HG02610 (cell line): ENCODE measurements at regions not wholly inside any gene's neighbourhood (a gene's known extent, or its start where the extent isn't known, plus 50 kb on each side); places are given as distances from the start of the nearest gene placed in this dataset.
A peak's percentile ranks its signal among the peaks of the same experiment; 100 is the strongest.

Experiments used
- ATAC-seq: cut with Tn5 transposase; IDR thresholded peaks from one replicate; pipeline ENCODE4 v1.9.1; 2021; ENCODE audit warnings: mild to moderate bottlenecking, moderate library complexity; ENCODE audit not compliant: unreplicated experiment

DNA sequence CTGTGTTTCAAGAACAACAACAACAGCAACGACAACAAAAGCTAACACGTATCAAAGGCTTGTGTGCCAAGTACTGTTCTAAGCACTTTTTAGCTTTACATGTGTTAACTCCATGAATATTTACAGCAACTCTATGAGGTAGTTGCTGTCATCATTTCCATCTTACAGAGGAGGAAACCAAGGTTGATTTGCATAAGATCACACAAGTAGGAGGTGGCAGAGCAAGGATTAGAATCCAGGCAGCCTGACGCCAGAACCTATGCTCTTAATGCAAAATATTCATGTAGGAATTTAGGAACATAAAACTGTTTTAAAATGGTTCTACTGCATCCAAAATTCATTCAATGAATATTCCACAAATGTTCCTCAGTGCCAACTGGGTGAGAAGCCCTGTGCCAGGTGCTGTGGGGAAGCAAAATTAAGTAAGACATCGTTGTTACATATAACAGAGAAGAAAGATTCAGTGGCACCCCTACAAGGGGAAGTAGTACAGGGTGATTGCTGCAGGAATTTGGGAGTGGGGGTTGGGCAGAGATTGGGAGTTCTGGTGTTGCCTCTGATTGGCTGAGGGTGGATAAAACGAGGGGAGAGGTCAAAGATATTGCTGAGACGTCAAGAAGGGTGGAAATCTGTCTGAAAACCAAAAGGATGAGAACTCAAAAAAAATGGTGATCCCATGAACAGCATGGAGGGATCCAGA lies 86.1 kb upstream of the ARHGAP20 start:
- no peak for ATAC-seq

DNA sequence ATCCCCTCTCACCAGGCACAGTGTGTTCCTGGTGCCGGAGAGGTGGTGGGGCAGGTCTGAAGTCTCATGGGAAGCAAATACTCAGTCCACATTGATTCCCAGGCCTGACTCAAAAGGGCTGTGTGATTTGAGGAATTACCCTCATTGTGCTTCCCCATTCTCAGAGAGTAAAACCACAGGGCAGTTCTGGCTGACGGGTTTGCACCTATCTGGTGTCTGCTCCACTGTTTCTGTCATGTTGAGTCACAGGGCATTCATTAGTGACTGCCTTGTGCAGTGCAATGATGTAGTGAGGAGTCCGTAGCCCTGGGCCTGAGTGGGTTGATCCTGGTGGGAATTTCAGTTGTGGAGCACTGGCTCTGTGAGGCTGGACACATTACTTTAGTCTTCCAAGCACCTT lies 85.2 kb upstream of the ARHGAP20 start:
- ATAC-seq = peak; percentile 98

GRCh38 chr11:110795112-110795624 lies 82.9 kb upstream of the ARHGAP20 start:
- ATAC-seq = no peak

DNA sequence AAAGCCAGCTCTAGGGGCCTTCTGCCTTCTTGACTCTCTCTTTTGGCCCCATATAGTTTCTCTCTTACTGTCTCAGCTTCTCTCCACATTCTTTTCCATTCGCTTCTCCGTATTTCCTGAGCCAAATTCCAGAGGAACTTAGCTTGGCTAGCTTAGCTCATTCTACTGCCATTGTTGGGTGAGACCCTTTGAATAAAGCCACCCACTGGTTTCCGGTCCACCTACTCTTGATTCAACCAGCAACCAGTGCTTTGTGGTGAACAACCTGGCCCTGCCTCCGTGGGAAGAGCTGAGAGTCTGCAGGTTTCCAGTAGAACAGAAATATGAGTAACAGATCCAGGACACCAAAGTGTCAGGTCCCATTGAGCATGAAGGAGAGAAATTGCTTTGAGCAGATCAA lies 81.3 kb upstream of the ARHGAP20 start:
- no peak for ATAC-seq

DNA sequence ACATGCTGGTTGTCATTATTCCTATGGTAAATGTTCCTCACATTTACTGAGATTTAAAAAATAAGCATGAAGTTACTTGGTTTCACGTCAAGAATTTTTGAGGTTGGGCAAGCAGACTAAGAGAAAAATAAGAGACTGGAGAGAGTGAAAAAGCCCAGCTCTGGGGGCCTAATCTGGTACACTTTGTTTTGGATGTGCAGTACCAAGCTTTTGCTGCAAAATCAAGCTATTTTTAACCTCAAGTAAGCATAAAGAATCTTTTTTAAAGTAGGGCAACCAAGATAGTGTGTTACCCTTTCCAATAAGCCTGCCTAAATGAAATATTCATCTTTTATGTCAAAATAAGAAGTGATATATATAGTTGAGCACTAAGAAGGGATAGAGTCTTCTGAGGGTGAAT lies 79.4 kb upstream of the ARHGAP20 start:
- ATAC-seq = no peak

DNA sequence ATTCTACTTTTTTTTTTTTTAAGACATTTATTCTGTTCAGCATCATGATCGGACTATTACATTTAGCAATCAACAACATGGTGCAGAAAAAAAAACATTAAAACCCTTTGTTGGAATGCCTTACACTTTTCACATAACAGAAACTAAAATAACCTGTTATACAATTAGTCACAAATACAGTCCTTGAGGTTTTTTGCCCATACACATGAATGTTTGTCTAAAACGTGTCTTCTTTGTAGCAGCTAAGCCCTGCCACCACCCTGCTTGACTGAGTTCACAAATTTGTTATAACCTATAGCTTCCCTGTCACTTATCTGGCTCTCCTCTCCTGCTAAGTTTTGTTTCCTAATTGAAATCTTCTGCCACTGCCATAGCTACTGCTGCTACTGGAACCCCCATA lies 75.4 kb upstream of the ARHGAP20 start:
- no peak for ATAC-seq

GRCh38 chr11:110786226-110786902 lies 74.1 kb upstream of the ARHGAP20 start:
- ATAC-seq = no peak

GRCh38 chr11:110785398-110785797 lies 73.2 kb upstream of the ARHGAP20 start:
- ATAC-seq = no peak

- ATAC-seq = no peak
These were observed 70.4 kb upstream of the ARHGAP20 start for GRCh38 chr11:110782616-110783015.

DNA sequence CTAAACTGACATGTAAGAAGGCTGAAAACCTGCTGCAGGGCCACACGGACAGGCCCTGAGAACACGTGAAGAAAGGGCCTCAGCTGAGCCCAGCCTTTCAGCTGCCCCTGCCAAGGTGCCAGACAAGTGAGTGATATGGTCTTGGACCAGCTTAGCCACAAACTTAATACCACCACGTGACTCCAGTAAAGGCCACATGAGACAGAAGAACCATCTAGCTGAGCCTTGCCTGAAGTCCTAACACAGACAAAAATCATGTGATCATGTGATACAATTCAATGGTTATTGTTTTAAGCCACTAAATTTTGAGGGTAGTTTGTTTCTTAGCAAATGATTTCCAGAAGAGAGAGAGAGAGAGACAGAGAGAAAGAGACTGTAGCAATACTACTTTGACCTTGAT lies 66.9 kb upstream of the ARHGAP20 start:
- ATAC-seq = no peak

GRCh38 chr11:110778343-110778742 lies 66.1 kb upstream of the ARHGAP20 start:
- ATAC-seq = peak; percentile 66

GRCh38 chr11:110777775-110778174 lies 65.5 kb upstream of the ARHGAP20 start:
- peak; percentile 54 for ATAC-seq

DNA sequence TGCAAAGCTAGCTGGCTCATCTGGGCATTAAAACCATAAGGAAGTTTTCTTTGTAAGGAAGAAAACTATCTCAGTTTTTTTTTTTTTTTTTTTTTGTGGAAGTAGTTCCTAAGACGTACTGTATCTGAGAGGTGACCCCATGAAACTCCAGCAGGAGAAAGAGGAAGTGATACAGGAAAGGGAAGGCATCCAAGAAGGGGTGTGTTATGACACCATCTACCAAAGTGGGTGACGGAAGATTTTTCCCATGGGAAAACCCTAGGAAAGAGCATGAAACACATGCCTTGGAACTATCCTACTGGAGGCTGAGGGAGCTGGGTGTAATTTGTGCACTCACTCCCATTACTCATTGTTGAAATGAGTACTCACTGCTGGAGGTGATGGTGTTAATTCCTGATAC lies 63.8 kb upstream of the ARHGAP20 start:
- no peak for ATAC-seq

DNA sequence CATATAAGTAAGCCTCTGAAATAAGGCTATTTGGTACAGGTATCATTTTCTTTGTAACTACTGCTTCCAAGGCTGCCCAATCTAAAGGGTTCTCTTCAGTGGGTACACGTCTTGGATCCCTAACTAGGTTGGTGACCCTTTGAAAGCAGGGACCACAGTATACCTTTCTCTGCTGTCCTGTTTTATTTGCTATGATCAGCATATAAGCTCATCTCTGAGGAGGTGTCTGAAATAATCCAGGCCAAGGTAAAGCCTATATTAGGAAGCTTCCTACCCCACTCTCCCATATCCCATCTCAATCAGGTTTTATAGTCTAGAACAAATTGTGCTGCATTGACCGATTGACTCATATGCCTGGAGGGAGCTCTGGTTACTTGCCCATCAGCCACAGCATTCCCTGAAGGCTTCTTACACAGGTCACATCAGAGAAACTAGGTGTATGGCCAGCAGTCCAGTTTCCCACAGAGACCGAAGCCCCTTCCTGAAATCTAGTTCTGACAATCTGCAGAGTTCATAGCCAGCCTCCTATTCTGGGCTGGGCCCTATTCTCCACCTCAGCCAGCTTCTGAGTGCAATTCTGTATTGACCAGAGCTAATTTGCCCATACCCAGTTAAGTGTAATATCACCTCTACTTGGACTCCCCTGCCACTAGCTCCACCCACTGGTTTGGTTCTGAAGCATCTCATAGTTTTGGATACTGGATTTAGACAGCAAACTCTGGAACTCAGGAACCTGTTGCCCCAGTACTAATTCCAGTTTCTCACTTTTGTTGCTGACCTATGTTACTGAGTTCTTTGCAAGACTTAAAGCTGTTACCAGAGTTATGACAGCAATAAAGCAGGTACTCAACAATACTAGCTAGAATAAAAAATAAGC lies 62.1 kb upstream of the ARHGAP20 start:
- ATAC-seq = no peak

- no peak for ATAC-seq
These were observed 61.2 kb upstream of the ARHGAP20 start for GRCh38 chr11:110773442-110773841.

DNA sequence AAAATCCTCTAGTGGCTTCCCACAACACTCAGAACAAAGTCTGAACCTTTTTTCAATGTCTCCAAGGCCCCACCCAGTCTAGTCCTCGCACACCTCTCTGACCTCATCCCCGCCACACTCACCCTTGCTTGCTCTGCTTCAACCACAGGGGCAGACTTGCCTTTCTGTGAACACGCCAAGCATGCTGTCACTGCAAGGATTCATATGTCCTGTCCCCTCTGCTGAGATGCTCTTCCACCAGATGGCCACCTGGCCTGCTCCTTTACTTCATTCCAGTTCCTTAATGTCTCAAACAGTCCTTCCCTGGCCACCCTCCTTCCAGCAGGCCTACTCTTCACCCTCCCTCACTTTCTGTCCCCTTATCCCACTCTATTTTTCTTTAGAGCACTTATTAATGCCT lies 60.6 kb upstream of the ARHGAP20 start:
- ATAC-seq = no peak

DNA sequence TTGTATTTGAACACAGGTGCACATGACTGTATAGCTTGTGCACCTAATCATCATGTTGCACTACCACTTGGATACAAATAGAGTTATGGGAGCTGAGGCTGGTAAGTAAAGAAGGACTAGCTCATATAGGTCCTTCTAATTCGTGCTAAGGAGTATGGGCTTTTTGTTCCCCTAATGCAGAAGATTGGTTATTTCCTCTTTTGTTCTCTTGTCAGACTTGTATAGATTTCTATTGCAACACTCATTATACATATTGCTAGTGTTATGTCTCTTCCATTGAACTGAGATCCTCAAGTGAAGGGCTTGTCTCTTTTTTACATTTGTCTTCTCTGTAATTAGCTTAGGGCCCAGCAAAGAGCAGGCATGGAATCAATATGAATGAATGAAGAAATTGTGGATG lies 54.1 kb upstream of the ARHGAP20 start:
- ATAC-seq = no peak

GRCh38 chr11:110764485-110764884 lies 52.2 kb upstream of the ARHGAP20 start:
- ATAC-seq = no peak

DNA sequence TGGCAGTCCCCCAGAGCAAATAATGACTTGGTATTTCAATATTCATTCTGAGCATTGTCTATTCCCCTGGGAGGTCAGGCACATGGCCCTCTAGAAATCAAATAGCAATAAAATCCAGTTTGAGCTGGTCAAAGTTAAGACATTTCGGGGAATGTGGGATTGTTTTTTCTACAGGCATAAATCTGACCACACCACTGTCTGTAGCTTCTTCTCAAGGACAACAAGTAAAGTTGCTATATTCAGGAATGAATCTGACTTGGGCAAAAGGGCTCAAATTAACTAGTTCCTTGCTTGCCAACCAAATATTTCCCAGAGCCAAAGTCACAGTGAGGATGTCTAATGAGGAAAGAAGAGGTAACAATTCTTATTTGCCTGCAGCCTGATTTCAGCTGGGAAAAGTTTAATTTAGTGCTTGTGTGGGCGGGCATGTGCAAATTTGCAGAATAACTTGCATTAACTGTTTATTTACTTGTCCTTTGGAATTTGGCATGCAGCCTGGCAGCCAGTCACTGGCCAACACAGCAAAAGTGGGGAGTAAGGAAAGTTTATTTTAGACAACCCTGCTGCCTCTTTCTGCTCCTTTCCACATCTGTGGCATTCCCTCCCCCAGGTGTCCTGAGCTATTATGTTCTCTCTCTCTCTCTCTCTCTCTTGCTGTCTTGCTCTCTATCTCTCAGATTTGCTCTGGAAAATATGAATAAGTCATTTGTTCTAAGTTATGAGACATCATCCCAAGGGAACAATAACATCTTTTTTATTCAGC lies 51.2 kb upstream of the ARHGAP20 start:
- no peak for ATAC-seq

DNA sequence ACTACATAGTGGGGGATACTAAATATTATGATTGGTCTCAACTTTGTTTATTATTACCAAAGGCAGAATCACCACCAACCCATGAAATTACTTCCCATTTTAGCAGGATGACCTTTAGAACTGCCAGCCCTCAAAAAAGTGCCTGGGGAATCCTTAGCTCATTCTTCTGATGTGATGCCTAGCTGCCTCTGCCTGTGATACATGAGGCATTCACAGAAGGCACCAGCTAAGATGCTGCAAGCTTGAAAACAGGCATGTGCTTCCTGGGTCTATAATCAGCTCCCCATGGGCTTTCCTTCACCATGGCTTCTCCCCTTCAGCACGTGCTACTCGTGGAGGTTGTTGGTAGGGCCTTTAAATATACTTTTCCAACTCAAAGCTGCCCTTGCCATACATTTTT lies 50.4 kb upstream of the ARHGAP20 start:
- no peak for ATAC-seq
